ENCODE measurements at regions not wholly inside any gene's neighbourhood (a gene's known extent, or its start where the extent isn't known, plus 50 kb on each side); places are given as distances from the start of the nearest gene placed in this dataset.

GRCh38 chr22:22810018-22810427 lies 77.6 kb upstream of the IGLL5 start:
- H3K9ac ChIP-seq = no peak overlapping the region
- no peak overlapping the region for H3K4me2 ChIP-seq
- no peak overlapping the region for H3K27ac ChIP-seq
- H3K4me3 ChIP-seq = no peak overlapping the region
- peaks cover 5% of the 10 kb centered on the region for H3K4me1 Mint-ChIP-seq
- H3K27me3 Mint-ChIP-seq (ENCODE audit: insufficient read depth, low read depth) = peaks cover 8% of the 10 kb centered on the region
- H3K9me3 Mint-ChIP-seq = no peaks in the 10 kb centered on the region
- peak; percentile 82 for DNase-seq (ENCODE audit: low spot score)
- no peak overlapping the region for H3K27ac Mint-ChIP-seq
- H4K20me1 ChIP-seq (ENCODE audit: low read depth) = no peaks in the 10 kb centered on the region
- peaks cover 93% of the 10 kb centered on the region for H3K27me3 ChIP-seq
- H3K36me3 ChIP-seq = no peaks in the 10 kb centered on the region
- no peak overlapping the region for H2AFZ ChIP-seq (replicated peaks)
- TF ChIP-seq CTCF (IDR thresholded peaks at IDR 0.05) (peak; percentile 91), EZH2 (IDR thresholded peaks at IDR 0.05) (no peak), EZH2phosphoT487 (IDR thresholded peaks at IDR 0.05) (no peak)
- H3K9me3 ChIP-seq (ENCODE audit: low read depth) = no peaks in the 10 kb centered on the region
- H3K4me3 Mint-ChIP-seq = no peak overlapping the region
- no peaks in the 10 kb centered on the region for H3K36me3 Mint-ChIP-seq
- H3K79me2 ChIP-seq (ENCODE audit: low read depth) = no peaks in the 10 kb centered on the region
- H3F3A ChIP-seq (ENCODE audit: low read depth) = no peaks in the 10 kb centered on the region
- H3K4me1 ChIP-seq = no peaks in the 10 kb centered on the region

DNA sequence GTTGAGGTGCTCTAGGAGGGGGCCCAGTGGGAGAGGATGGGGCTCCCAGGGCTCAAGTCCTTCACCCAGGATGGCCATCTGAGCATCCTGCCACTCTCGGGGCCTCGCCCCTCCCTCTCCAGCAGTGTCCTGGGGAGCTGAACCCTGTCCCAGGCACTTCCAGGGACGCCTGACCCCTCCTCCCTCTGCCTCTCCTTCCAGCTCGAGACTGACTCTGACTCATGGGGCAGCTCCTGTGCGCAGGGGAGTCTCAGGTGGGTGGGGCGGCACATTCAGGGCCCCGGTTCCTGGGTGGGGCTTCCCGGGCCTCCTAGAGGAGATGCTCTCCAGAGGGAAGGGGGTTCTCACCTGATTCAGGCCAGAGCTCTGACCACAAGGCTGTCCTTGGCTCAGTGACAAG lies 77.1 kb upstream of the IGLL5 start:
- Mint-ChIP-seq H3K4me3 (no peak overlapping the region), H3K36me3 (no peaks in the 10 kb centered on the region), H3K4me1 (peaks cover 5% of the 10 kb centered on the region), H3K27me3 (ENCODE audit: insufficient read depth, low read depth) (peaks cover 8% of the 10 kb centered on the region), H3K27ac (no peak overlapping the region), H3K9me3 (no peaks in the 10 kb centered on the region)
- Histone ChIP-seq H3K79me2 (ENCODE audit: low read depth) (no peaks in the 10 kb centered on the region), H3K4me3 (no peak overlapping the region), H3K9ac (no peak overlapping the region), H3K4me2 (no peak overlapping the region), H3K4me1 (no peaks in the 10 kb centered on the region), H3K9me3 (ENCODE audit: low read depth) (no peaks in the 10 kb centered on the region), H3F3A (ENCODE audit: low read depth) (no peaks in the 10 kb centered on the region), H4K20me1 (ENCODE audit: low read depth) (no peaks in the 10 kb centered on the region), H2AFZ (replicated peaks) (no peak overlapping the region), H3K27me3 (peaks cover 93% of the 10 kb centered on the region), H3K27ac (no peak overlapping the region), H3K36me3 (no peaks in the 10 kb centered on the region)
- no peak for TF ChIP-seq EZH2 (IDR thresholded peaks at IDR 0.05)
- no peak for TF ChIP-seq EZH2phosphoT487 (IDR thresholded peaks at IDR 0.05)
- no peak for TF ChIP-seq CTCF (IDR thresholded peaks at IDR 0.05)
- DNase-seq (ENCODE audit: low spot score) = no peak

- Histone ChIP-seq H2AFZ (replicated peaks) (no peak overlapping the region), H3K4me3 (no peak overlapping the region), H3K36me3 (no peaks in the 10 kb centered on the region), H3K9me3 (ENCODE audit: low read depth) (no peaks in the 10 kb centered on the region), H3K9ac (no peak overlapping the region), H4K20me1 (ENCODE audit: low read depth) (no peaks in the 10 kb centered on the region), H3K27me3 (peaks cover 93% of the 10 kb centered on the region), H3K27ac (no peak overlapping the region), H3K79me2 (ENCODE audit: low read depth) (no peaks in the 10 kb centered on the region), H3F3A (ENCODE audit: low read depth) (no peaks in the 10 kb centered on the region), H3K4me1 (no peaks in the 10 kb centered on the region), H3K4me2 (no peak overlapping the region)
- no peak overlapping the region for H3K4me3 Mint-ChIP-seq
- H3K27ac Mint-ChIP-seq = no peak overlapping the region
- no peaks in the 10 kb centered on the region for H3K9me3 Mint-ChIP-seq
- DNase-seq (ENCODE audit: low spot score) = no peak
- peaks cover 5% of the 10 kb centered on the region for H3K4me1 Mint-ChIP-seq
- peaks cover 8% of the 10 kb centered on the region for H3K27me3 Mint-ChIP-seq (ENCODE audit: insufficient read depth, low read depth)
- TF ChIP-seq CTCF (IDR thresholded peaks at IDR 0.05) (no peak), EZH2 (IDR thresholded peaks at IDR 0.05) (no peak), EZH2phosphoT487 (IDR thresholded peaks at IDR 0.05) (no peak)
- H3K36me3 Mint-ChIP-seq = no peaks in the 10 kb centered on the region
Measured at GRCh38 chr22:22811016-22812009, 76.3 kb upstream of the IGLL5 start.

Data from neural progenitor cell (in vitro differentiated cells).